ENCODE measurements at regions not wholly inside any gene's neighbourhood (a gene's known extent, or its start where the extent isn't known, plus 50 kb on each side); places are given as distances from the start of the nearest gene placed in this dataset.

GRCh38 chr14:106808907-106809306 is 1282.5 kb downstream of the TMEM121 start:
- TF ChIP-seq POLR2A (IDR thresholded peaks at IDR 0.05; ENCODE audit: extremely low read depth, insufficient read length) (no peak), CTCF (IDR thresholded peaks at IDR 0.05; ENCODE audit: low read depth, low read length) (no peak), MAX (IDR thresholded peaks at IDR 0.05; ENCODE audit: low read depth, low read length) (no peak)

All from NB4 (cell line).